Brain microvascular endothelial cell (primary cell): ENCODE measurements at regions not wholly inside any gene's neighbourhood (a gene's known extent, or its start where the extent isn't known, plus 50 kb on each side); places are given as distances from the start of the nearest gene placed in this dataset.
"Not testable (repeated sequence)": the region's sequence is repeated elsewhere in the genome, so short reads cannot be mapped to it uniquely, and the experiment has no call there.

Source experiments
- DNase-seq: peaks from one replicate; pipeline ENCODE4 v3.0.0-alpha.2; 2020
- H3K27ac ChIP-seq: fragments of 250-450 bp; sonication (Bioruptor Pico); 2 replicates; pipeline ENCODE4 v1.5.1; 2020; ENCODE audit warnings: mild to moderate bottlenecking, moderate library complexity
- H3K27me3 ChIP-seq: fragments of 250-450 bp; sonication (Bioruptor Pico); replicated peaks from 2 replicates; pipeline ENCODE4 v1.5.1; 2020; ENCODE audit warnings: mild to moderate bottlenecking
- H3K36me3 ChIP-seq: fragments of 250-450 bp; sonication (Bioruptor Pico); replicated peaks from 2 replicates; pipeline ENCODE4 v1.5.1; 2020; ENCODE audit warnings: mild to moderate bottlenecking
- H3K4me3 ChIP-seq: 2 replicates; pipeline ENCODE4 v1.5.1; 2011; ENCODE audit warnings: low read depth, mild to moderate bottlenecking, control low read depth, low read length, moderate library complexity
- CTCF ChIP-seq: IDR thresholded peaks from 2 replicates; pipeline ENCODE4 v1.5.1; 2011; ENCODE audit warnings: low read depth, mild to moderate bottlenecking, moderate library complexity, low read length, control low read depth, inconsistent platforms; ENCODE audit errors: missing control alignments
- in situ Hi-C: cut with HindIII; loops from 2 replicates; pipeline ENCODE4 v1.10.0; 2017; ENCODE audit warnings: low sequenced_read_pairs, low pct_ligation_motif_present

GRCh38 chr2:163944347-163944737 lies 208.5 kb upstream of the FIGN start:
- no peaks in the 10 kb centered on the region for H3K27me3 ChIP-seq
- H3K36me3 ChIP-seq = no peaks in the 10 kb centered on the region
- TF ChIP-seq CTCF = no peak
- DNase-seq = no peak
- in situ Hi-C loops = no loop called here
- no peak overlapping the region for H3K4me3 ChIP-seq
- H3K27ac ChIP-seq = no peak overlapping the region

GRCh38 chr2:163943403-163944346 lies 207.9 kb upstream of the FIGN start:
- in situ Hi-C loops = no loop called here
- no peak for TF ChIP-seq CTCF
- DNase-seq = no peak
- Histone ChIP-seq H3K27ac (no peak overlapping the region), H3K4me3 (no peak overlapping the region), H3K27me3 (no peaks in the 10 kb centered on the region), H3K36me3 (no peaks in the 10 kb centered on the region)

- H3K27me3 ChIP-seq = no peaks in the 10 kb centered on the region
- in situ Hi-C loops = no loop called here
- H3K36me3 ChIP-seq = no peaks in the 10 kb centered on the region
- no peak for DNase-seq
- H3K4me3 ChIP-seq = no peak overlapping the region
- TF ChIP-seq CTCF = no peak
- H3K27ac ChIP-seq = no peak overlapping the region
Observed at GRCh38 chr2:163934131-163934530, 198.3 kb upstream of the FIGN start.

GRCh38 chr2:163919717-163920116 lies 183.9 kb upstream of the FIGN start:
- in situ Hi-C loops = no loop called here
- Histone ChIP-seq H3K4me3 (no peak overlapping the region), H3K27me3 (no peaks in the 10 kb centered on the region), H3K27ac (no peak overlapping the region), H3K36me3 (no peaks in the 10 kb centered on the region)
- DNase-seq = no peak
- TF ChIP-seq CTCF = no peak

- DNase-seq, H3K4me3 ChIP-seq, in situ Hi-C loops: not testable (repeated sequence)
Observed at GRCh38 chr2:163914486-163914885, 178.7 kb upstream of the FIGN start.

GRCh38 chr2:163913532-163913944 lies 177.7 kb upstream of the FIGN start:
- DNase-seq, H3K27ac ChIP-seq, in situ Hi-C loops, H3K36me3 ChIP-seq, H3K27me3 ChIP-seq, H3K4me3 ChIP-seq: not testable (repeated sequence)

More at GRCh38 chr2:163914486-163914885, 178.7 kb upstream of the FIGN start:
- not testable (repeated sequence) for H3K27me3 ChIP-seq, H3K27ac ChIP-seq, H3K36me3 ChIP-seq
